Caco-2 (cell line): ENCODE measurements at regions not wholly inside any gene's neighbourhood (a gene's known extent, or its start where the extent isn't known, plus 50 kb on each side); places are given as distances from the start of the nearest gene placed in this dataset.
A peak's percentile ranks its signal among the peaks of the same experiment; 100 is the strongest.
"Not testable (repeated sequence)": the region's sequence is repeated elsewhere in the genome, so short reads cannot be mapped to it uniquely, and the experiment has no call there.

Source experiments
- BruUV-seq: library from RNA; stranded (reverse); fragments of 400-500 nt; replicated peaks from 2 replicates; lab custom pipeline; 2021; lab: Mats Ljungman, UMichigan
- CTCF ChIA-PET: fragments of 300-600 bp; sonication (Branson Sonifier 250); formaldehyde crosslinking; loops from one replicate; lab custom pipeline; 2022; ENCODE audit warnings: antibody characterized with exemption; lab: Charles Lee
- POLR2A ChIA-PET: fragments of 300-600 bp; sonication (Branson Sonifier 250); formaldehyde crosslinking; loops from one replicate; lab custom pipeline; 2022; ENCODE audit warnings: antibody characterized with exemption; lab: Charles Lee
- DNase-seq, 2 experiments: peaks; one replicate each; pipeline versions ENCODE4 v3.0.0 to v3.0.0-alpha.2; 2020 to 2022
- H3K27me3 ChIP-seq: replicated peaks from 2 replicates; pipeline ENCODE4 v1.6.0; 2011; ENCODE audit warnings: low read length; ENCODE audit not compliant: control insufficient read depth, insufficient read depth
- H3K36me3 ChIP-seq: 2 replicates; pipeline ENCODE4 v1.5.1; 2011; ENCODE audit warnings: low read length; ENCODE audit not compliant: control insufficient read depth, insufficient read depth
- H3K4me1 ChIP-seq: fragments of 250-450 bp; sonication (Bioruptor Pico); 2 replicates; pipeline ENCODE4 v1.5.1; 2020; ENCODE audit warnings: mild to moderate bottlenecking
- H3K4me3 ChIP-seq: 2 replicates; pipeline ENCODE4 v1.5.1; 2011; ENCODE audit warnings: low read depth, mild to moderate bottlenecking, control low read depth, low read length
- H3K9me3 ChIP-seq: fragments of 250-450 bp; sonication (Bioruptor Pico); 2 replicates; pipeline ENCODE4 v1.5.1; 2020; ENCODE audit warnings: mild to moderate bottlenecking, moderate library complexity
- H3K27ac Mint-ChIP-seq: one replicate; pipeline ENCODE4 v1.8.0; 2022; ENCODE audit warnings: mixed read lengths; ENCODE audit not compliant: unreplicated experiment
- H3K27me3 Mint-ChIP-seq: one replicate; pipeline ENCODE4 v1.8.0; 2022; ENCODE audit warnings: mixed read lengths; ENCODE audit not compliant: insufficient read depth, unreplicated experiment
- H3K36me3 Mint-ChIP-seq: one replicate; pipeline ENCODE4 v1.8.0; 2022; ENCODE audit warnings: mild to moderate bottlenecking, mixed read lengths; ENCODE audit not compliant: insufficient read depth, unreplicated experiment
- H3K4me1 Mint-ChIP-seq: one replicate; pipeline ENCODE4 v1.8.0; 2022; ENCODE audit warnings: low read depth, mixed read lengths; ENCODE audit not compliant: unreplicated experiment
- H3K4me3 Mint-ChIP-seq: one replicate; pipeline ENCODE4 v1.8.0; 2022; ENCODE audit warnings: mild to moderate bottlenecking, moderate library complexity, mixed read lengths; ENCODE audit not compliant: unreplicated experiment
- H3K9me3 Mint-ChIP-seq: one replicate; pipeline ENCODE4 v1.8.0; 2022; ENCODE audit warnings: mixed read lengths; ENCODE audit not compliant: unreplicated experiment
- intact Hi-C: fragments of 100-400 bp; cut with micrococcal nuclease; formaldehyde crosslinking; loops from one replicate; pipeline ENCODE4 v1.10.0; 2022; ENCODE audit not compliant: unreplicated experiment

- BruUV-seq, H3K27me3 ChIP-seq, CTCF ChIA-PET, H3K9me3 ChIP-seq, POLR2A ChIA-PET, H3K4me1 Mint-ChIP-seq, H3K4me3 ChIP-seq, H3K36me3 ChIP-seq, H3K9me3 Mint-ChIP-seq, H3K27me3 Mint-ChIP-seq, H3K4me3 Mint-ChIP-seq, H3K27ac Mint-ChIP-seq, H3K4me1 ChIP-seq, intact Hi-C loops, H3K36me3 Mint-ChIP-seq: not testable (repeated sequence)
- DNase-seq: peak; percentile 27 to 65
Measured at GRCh38 chr2:91766349-91767048, 3075.0 kb downstream of the RPIA start.

- H3K9me3 ChIP-seq, H3K27ac Mint-ChIP-seq, CTCF ChIA-PET, H3K4me1 ChIP-seq, H3K4me3 ChIP-seq, POLR2A ChIA-PET, H3K4me1 Mint-ChIP-seq, H3K36me3 Mint-ChIP-seq, BruUV-seq, H3K27me3 ChIP-seq, H3K27me3 Mint-ChIP-seq, H3K36me3 ChIP-seq, intact Hi-C loops, DNase-seq, H3K9me3 Mint-ChIP-seq, H3K4me3 Mint-ChIP-seq: not testable (repeated sequence)
Measured at GRCh38 chr2:91768301-91768700, 3076.8 kb downstream of the RPIA start.

GRCh38 chr2:91768997-91769396, 3077.5 kb downstream of the RPIA start:
- H3K36me3 ChIP-seq, DNase-seq, H3K36me3 Mint-ChIP-seq, H3K9me3 Mint-ChIP-seq, H3K4me1 ChIP-seq, H3K27me3 ChIP-seq, H3K4me3 ChIP-seq, H3K4me3 Mint-ChIP-seq, CTCF ChIA-PET, H3K27ac Mint-ChIP-seq, POLR2A ChIA-PET, intact Hi-C loops, H3K9me3 ChIP-seq, H3K27me3 Mint-ChIP-seq, H3K4me1 Mint-ChIP-seq, BruUV-seq: not testable (repeated sequence)

- CTCF ChIA-PET, intact Hi-C loops, H3K9me3 ChIP-seq, H3K27ac Mint-ChIP-seq, H3K36me3 Mint-ChIP-seq, H3K27me3 Mint-ChIP-seq, DNase-seq, H3K4me1 ChIP-seq, BruUV-seq, H3K4me1 Mint-ChIP-seq, POLR2A ChIA-PET, H3K36me3 ChIP-seq, H3K4me3 Mint-ChIP-seq, H3K4me3 ChIP-seq, H3K27me3 ChIP-seq, H3K9me3 Mint-ChIP-seq: not testable (repeated sequence)
Measured at GRCh38 chr2:91770046-91770575, 3078.6 kb downstream of the RPIA start.

- H3K27me3 Mint-ChIP-seq, CTCF ChIA-PET, BruUV-seq, H3K9me3 ChIP-seq, H3K4me1 Mint-ChIP-seq, H3K36me3 ChIP-seq, H3K4me1 ChIP-seq, POLR2A ChIA-PET, H3K27ac Mint-ChIP-seq, H3K27me3 ChIP-seq, intact Hi-C loops, H3K4me3 ChIP-seq, H3K36me3 Mint-ChIP-seq, H3K9me3 Mint-ChIP-seq, DNase-seq, H3K4me3 Mint-ChIP-seq: not testable (repeated sequence)
Measured at GRCh38 chr2:91771604-91772003, 3080.1 kb downstream of the RPIA start.

GRCh38 chr2:91772240-91772937, 3080.9 kb downstream of the RPIA start:
- CTCF ChIA-PET, H3K27me3 ChIP-seq, H3K4me1 ChIP-seq, H3K4me3 Mint-ChIP-seq, H3K9me3 Mint-ChIP-seq, intact Hi-C loops, DNase-seq, BruUV-seq, H3K4me3 ChIP-seq, POLR2A ChIA-PET, H3K36me3 ChIP-seq, H3K27me3 Mint-ChIP-seq, H3K9me3 ChIP-seq, H3K4me1 Mint-ChIP-seq, H3K27ac Mint-ChIP-seq, H3K36me3 Mint-ChIP-seq: not testable (repeated sequence)

- BruUV-seq, DNase-seq, CTCF ChIA-PET, H3K4me3 Mint-ChIP-seq, H3K9me3 Mint-ChIP-seq, H3K9me3 ChIP-seq, H3K27me3 ChIP-seq, POLR2A ChIA-PET, intact Hi-C loops, H3K4me1 Mint-ChIP-seq, H3K36me3 Mint-ChIP-seq, H3K4me3 ChIP-seq, H3K4me1 ChIP-seq, H3K27ac Mint-ChIP-seq, H3K36me3 ChIP-seq, H3K27me3 Mint-ChIP-seq: not testable (repeated sequence)
Measured at GRCh38 chr2:91773810-91774209, 3082.3 kb downstream of the RPIA start.
